Activated effector memory CD4-positive, alpha-beta T cell treated with anti-CD3 and anti-CD28 coated beads, Interleukin-2, amount 50 U/mL, for 16 hours (primary cell): ENCODE measurements at regions not wholly inside any gene's neighbourhood (a gene's known extent, or its start where the extent isn't known, plus 50 kb on each side); places are given as distances from the start of the nearest gene placed in this dataset.

Experiments
- DNase-seq: peaks from one replicate; pipeline ENCODE4 v3.0.0-alpha.2; 2020

GRCh38 chr17:72212041-72212440, 91.2 kb downstream of the SOX9 start:
- no peak for DNase-seq

- no peak for DNase-seq
These were observed 94.7 kb downstream of the SOX9 start for GRCh38 chr17:72215490-72215889.

DNA sequence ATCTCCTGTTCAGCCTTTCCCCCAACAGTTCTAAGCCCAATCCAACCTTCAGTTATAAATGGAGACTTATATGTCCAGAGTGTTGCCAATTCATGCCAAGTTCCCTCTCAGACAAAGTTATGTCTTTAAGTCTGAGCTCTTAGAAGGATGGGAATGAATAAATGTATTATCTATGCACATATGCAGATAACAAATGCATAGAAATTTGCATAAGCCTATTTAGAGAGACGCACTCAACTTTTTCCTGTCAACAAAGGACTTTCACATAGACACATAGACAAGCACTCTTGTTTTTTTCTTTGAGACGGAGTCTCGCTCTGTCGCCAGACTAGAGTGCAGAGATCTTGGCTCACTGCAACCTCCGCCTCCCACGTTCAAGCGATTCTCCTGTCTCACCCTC, 95.1 kb downstream of the SOX9 start:
- no peak for DNase-seq

- DNase-seq: no peak
These were observed 98.5 kb downstream of the SOX9 start for GRCh38 chr17:72219137-72219823.

DNA sequence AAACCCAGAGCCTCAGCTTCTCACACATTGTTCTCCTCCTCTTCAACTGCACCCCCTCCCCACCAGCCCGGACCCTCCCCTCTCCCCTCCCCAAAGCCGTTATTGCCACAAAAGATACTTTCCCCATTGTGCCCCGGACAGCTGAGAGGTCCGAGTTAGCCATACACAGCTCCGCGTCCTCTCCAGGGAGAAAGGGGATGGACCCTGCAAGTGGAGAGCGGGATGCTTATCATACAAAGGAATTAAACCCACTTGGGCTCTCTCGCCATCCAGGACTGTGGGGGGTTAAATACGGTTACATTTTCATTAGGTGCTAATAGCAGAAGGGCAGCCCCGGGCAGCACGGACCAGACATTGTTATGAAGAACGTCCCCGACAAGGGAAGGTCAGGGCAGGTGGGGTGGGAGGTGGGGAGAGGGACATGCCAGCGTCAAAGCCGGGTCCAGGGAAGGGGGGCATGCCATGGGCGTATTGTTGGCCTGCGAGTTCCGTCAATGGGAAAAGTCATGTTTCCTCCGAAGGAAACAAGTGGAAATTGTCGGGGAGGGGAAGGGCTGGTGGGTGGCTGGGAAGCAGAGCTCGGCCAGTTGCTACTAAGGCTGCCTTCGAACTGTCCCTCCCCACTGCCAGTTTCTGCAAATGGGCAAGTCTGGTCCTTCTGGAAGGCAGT, 99.1 kb downstream of the SOX9 start:
- no peak for DNase-seq

GRCh38 chr17:72222661-72223380, 102.0 kb downstream of the SOX9 start:
- no peak for DNase-seq

DNA sequence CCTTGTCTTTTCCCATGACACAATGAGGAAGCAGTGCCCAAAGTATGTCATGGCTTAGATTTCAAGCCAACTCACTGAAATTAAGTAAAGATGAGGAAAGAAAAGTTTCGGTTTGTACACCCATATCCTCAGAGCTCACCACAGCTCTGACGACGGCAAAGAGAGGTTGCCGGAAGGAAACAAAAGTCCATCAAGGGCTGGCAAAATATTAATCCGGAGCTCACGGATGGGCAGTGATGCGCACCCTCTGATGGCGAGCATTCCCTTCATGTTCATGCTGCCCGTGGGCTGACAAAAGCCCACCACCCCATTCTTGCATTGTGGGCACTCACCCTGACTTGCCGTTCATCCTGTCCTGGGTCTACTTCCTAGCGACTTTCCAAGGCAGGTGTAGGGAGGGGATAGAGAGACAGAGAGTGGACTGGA, 103.1 kb downstream of the SOX9 start:
- DNase-seq: no peak

GRCh38 chr17:72226322-72226721, 105.5 kb downstream of the SOX9 start:
- DNase-seq: no peak

DNA sequence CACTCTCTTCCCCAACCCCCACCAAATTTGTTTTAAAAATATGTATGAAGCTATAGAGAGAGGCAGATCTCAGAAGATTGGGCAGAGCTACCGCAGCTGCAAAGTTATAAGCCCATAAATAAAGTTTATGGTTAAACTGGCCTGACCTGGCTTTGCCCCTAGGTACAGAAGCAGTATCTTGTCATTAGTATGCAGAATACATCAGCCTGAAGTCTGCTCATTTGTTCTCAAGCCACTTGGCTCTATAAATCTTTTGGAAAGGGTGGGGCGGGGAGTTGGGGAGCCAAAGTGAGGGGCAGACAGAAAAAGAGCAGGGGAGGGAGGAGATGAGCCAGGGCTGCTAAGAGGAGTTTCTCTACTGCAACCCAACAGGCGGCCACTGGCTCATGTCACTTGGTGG, 113.2 kb downstream of the SOX9 start:
- DNase-seq: no peak

GRCh38 chr17:72234985-72235384, 114.2 kb downstream of the SOX9 start:
- DNase-seq: no peak

DNA sequence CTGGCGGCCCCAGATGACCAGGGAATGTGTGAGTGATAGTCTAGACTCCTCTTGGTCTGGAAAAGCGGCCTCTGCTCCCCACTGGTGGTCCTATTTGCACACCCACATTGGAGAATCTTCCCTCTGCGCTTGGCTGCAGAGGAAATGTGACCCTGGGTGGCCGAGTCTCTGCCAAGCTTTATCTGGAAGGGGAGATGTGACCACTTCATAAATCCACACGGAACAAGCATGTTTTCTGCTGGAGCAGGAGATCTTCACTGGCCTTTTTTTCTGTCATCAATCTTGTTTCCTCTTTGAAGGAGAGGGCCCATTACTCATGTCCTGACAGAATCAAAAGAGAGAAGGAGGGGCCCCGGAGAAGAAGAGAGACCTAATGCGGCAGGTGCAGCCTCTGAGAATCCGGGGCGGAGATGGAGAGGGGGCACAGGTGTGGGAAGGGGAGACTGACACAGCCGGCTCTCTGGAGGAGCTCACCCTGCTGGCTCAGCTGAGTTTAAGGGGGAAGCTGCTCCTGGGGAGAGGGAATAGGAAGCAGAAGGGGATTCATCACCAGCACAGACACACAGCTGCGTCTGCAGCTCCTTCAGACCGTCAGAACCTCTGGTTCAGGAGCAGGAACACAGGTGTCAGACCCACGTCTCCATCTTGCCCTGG, 116.3 kb downstream of the SOX9 start:
- no peak for DNase-seq

- no peak for DNase-seq
These were observed 117.4 kb downstream of the SOX9 start for GRCh38 chr17:72238157-72238673.

DNA sequence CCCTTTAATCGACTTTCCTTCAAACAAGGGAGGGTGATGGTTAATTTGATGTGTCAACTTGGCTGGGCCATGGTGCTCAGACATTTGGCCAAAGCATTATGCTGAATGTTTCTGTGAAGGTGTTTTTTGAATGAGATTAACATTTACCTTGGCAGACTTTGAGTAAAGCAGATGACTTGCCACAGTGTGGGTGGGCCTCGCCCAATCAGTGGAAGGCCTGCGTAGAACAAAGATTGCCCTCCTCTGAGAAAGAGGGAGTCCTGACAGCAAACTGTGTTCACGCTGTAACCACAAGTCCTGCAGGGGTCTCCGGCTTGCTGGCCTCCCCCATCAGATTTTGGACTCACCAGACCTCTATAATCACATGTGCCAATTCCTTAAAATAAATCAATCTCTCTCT, 118.7 kb downstream of the SOX9 start:
- no peak for DNase-seq

DNA sequence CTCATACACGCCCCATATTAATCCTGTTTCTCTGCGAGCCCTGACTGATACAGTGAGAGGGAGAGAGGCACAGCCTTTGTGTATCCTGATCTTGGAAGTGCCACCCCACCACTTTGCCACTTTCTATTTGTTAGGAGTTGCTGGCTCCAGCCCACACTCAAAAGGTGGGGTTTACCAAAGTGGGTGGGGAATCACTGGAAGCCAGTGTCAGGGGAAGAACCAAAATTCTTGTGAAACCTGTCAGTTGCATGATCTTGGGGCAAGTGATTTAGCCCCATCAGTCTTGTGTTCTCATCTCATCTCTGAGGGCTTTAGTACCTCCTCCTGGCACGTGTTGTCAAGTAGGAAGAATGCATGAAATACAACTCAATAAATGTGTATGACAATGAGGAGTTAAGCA, 119.5 kb downstream of the SOX9 start:
- DNase-seq: no peak

- DNase-seq: no peak
These were observed 123.7 kb downstream of the SOX9 start for GRCh38 chr17:72244494-72244893.

DNA sequence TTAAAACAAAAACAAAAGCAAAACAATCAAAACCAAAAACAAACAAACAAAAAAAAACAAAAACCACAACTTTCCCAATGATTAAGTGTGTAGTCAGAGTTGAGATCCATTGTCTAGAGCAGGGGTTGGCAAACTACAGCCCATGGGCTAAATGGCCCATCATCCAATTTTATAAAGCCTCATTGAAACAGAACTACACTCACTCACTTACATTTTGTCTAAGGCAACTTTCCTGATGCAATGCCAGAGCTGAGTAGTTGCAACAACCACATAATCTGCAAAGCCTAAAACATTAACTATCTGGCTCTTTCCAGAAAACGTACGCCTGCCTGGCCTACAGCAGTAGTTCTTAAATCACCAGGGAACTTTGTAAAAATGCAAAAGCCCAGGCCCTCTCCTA, 124.1 kb downstream of the SOX9 start:
- no peak for DNase-seq

- no peak for DNase-seq
These were observed 128.6 kb downstream of the SOX9 start for GRCh38 chr17:72249441-72249840.

- DNase-seq: no peak
These were observed 129.4 kb downstream of the SOX9 start for GRCh38 chr17:72250206-72250605.

DNA sequence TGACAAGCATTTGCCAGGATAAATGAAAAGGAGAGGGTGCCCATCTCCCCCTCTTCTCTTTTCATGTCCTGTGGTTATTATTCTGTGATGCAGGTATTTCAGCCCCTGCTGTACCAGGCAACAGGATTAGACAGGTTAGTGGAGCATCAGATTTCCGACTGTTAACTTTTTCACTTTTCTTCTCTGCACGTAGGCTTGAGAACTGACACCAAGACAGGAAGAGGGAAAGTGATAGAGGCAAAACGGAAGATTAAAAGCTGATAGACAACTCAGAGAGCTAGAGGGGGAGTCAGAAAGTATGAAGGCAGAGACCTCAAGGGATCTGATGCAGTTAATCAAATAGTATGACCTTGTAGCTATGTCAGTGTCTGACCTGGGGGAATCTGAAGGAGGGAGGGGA, 132.8 kb downstream of the SOX9 start:
- DNase-seq: no peak

DNA sequence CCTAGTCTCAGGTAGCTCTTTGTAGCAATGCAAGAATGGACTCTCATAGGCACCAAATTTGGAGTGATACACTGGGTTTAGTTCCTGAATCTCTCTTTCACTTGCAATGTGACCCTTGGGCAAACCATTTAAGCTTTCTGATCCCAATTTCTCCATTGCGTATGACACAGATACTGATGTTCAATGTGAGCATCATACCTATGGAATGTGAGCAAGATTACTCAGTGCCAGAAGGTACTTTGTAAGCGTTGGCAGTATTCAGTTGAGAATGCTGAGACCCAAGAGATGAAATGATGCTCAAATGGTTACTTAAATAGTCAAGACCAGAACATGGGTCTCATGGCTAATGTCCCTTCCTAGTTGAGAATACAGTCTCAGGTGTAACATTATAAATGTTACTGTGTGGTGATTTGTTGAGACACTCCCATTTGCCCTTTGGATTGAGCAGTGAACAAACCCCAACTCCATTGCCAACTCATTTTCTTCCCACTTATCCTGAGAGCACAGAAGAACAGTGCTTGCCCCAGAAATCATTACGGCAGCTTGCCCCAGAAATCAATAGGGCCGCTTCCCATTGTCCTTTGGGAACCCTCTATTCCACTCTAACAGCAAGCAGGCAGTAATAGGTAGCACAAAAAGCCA, 134.1 kb downstream of the SOX9 start:
- no peak for DNase-seq

- no peak for DNase-seq
These were observed 134.7 kb downstream of the SOX9 start for GRCh38 chr17:72255481-72255880.

DNA sequence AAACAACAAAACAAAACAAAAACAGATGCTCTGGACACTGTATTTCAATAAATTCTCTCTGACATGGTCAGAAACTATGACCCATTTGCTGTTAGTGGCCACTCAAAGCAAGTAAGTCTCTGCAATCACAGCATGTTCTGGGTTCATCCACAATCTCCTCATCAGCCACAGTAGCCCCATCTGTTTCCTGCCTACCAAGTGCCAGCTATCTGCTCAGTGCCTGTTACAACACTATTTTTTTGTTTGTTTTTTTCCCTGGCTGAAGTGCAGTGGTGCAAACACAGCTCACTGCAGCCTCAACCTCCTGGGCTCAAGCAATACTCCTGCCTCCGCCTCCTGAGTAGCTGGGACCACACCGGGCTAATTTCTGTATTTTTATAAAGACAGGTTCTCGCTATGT, 137.9 kb downstream of the SOX9 start:
- DNase-seq: no peak

GRCh38 chr17:72259922-72260321, 139.1 kb downstream of the SOX9 start:
- DNase-seq: no peak
